Breast epithelium (tissue), 4 donors: ENCODE measurements at regions not wholly inside any gene's neighbourhood (a gene's known extent, or its start where the extent isn't known, plus 50 kb on each side); places are given as distances from the start of the nearest gene placed in this dataset.

Source experiments
- DNase-seq, 2 donors: peaks; one replicate each; pipeline ENCODE4 v3.0.0-alpha.2; 2019; ENCODE audit warnings: low spot score in 2 of 2
- H3K27ac ChIP-seq, 2 donors: fragments of 200-600 bp; sonication (generic) in 1 of 2; one replicate each; pipeline ENCODE4 v1.5.1; 2016 to 2019; ENCODE audit warnings: mild to moderate bottlenecking in 1 of 2
- H3K27me3 ChIP-seq, 2 donors: fragments of 200-600 bp; sonication (generic) in 1 of 2; one replicate each; pipeline versions ENCODE4 v1.5.1 to v1.6.0; 2017 to 2019; ENCODE audit warnings: control low read depth in 1 of 2, mild to moderate bottlenecking in 1 of 2
- H3K36me3 ChIP-seq: fragments of 200-600 bp; one replicate; pipeline ENCODE4 v1.5.1; 2019
- H3K4me1 ChIP-seq, 2 donors: fragments of 200-600 bp; sonication (generic); one replicate each; pipeline ENCODE4 v1.5.1; 2016 to 2019; ENCODE audit warnings: control low read depth in 1 of 2
- H3K4me3 ChIP-seq, 3 donors: fragments of 200-600 bp; sonication (generic); 1 replicate in 2 of 3; 2 replicates in 1 of 3; pipeline ENCODE4 v1.5.1; 2016 to 2019; ENCODE audit warnings: mild to moderate bottlenecking in 3 of 3, moderate library complexity in 2 of 3
- H3K9me3 ChIP-seq, 2 donors: fragments of 200-600 bp; sonication (generic) in 1 of 2; one replicate each; pipeline ENCODE4 v1.5.1; 2016 to 2019; ENCODE audit warnings: control low read depth in 1 of 2
- CTCF ChIP-seq, 3 donors: fragments of 450-650 bp; IDR thresholded peaks; one replicate each; pipeline ENCODE4 v1.5.1; 2016 to 2017; ENCODE audit warnings: antibody characterized with exemption in 3 of 3, mild to moderate bottlenecking in 3 of 3, moderate library complexity in 3 of 3
- POLR2A ChIP-seq: fragments of 450-650 bp; IDR thresholded peaks from one replicate; pipeline ENCODE4 v1.6.1; 2016; ENCODE audit warnings: antibody characterized with exemption, mild to moderate bottlenecking, moderate library complexity
- POLR2AphosphoS5 ChIP-seq, 3 donors: sonication (generic); formaldehyde crosslinking; IDR thresholded peaks; one replicate each; pipeline ENCODE4 v1.6.1; 2017; ENCODE audit warnings: antibody characterized with exemption in 3 of 3
- intact Hi-C: fragments of 100-400 bp; cut with DNase I; formaldehyde crosslinking; loops from one replicate; pipeline ENCODE4 v1.15.1; 2023; ENCODE audit warnings: low total_unique reads

DNA sequence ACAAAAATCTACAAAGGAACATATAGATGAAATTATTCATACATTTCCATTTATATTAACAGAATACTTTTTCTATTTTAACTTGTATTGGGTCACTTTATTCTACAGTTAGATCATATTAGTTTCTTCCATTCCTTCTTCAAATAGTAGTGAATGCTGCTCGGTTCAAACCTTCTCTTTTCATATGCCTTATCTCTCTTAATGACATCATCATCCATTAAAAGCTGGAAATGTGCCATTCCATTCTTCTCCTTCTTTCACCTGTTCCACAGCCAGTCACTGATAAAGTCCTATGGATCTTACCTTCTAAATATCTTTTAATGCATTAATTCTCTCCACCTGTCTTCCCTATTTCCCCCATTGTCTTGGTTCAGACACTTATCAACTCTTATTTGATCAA lies 358.0 kb upstream of the POU1F1 start:
- intact Hi-C loops: no loop called here
- Histone ChIP-seq H3K27me3 (no peaks in the 10 kb centered on the region), H3K36me3 (no peaks in the 10 kb centered on the region), H3K4me3 (no peak overlapping the region), H3K4me1 (no peaks in the 10 kb centered on the region), H3K9me3 (peaks cover 0 to under 1% of the 10 kb centered on the region in 2 donors), H3K27ac (no peak overlapping the region)
- DNase-seq: no peak
- TF ChIP-seq POLR2A (no peak), POLR2AphosphoS5 (IDR thresholded peaks at IDR 0.05) (no peak), CTCF (IDR thresholded peaks at IDR 0.05) (no peak)

GRCh38 chr3:87627316-87627715 lies 350.9 kb upstream of the POU1F1 start:
- no peaks in the 10 kb centered on the region for H3K4me1 ChIP-seq
- intact Hi-C loops: no loop called here
- TF ChIP-seq CTCF (IDR thresholded peaks at IDR 0.05) (no peak), POLR2AphosphoS5 (IDR thresholded peaks at IDR 0.05) (no peak), POLR2A (no peak)
- no peaks in the 10 kb centered on the region for H3K27me3 ChIP-seq
- H3K4me3 ChIP-seq: no peak overlapping the region
- H3K9me3 ChIP-seq: peaks cover 0 to 10% of the 10 kb centered on the region in 2 donors
- H3K36me3 ChIP-seq: no peaks in the 10 kb centered on the region
- DNase-seq: no peak
- no peak overlapping the region for H3K27ac ChIP-seq

GRCh38 chr3:87626546-87626945 lies 350.2 kb upstream of the POU1F1 start:
- intact Hi-C loops: no loop called here
- DNase-seq: no peak
- H3K27me3 ChIP-seq: no peaks in the 10 kb centered on the region
- no peaks in the 10 kb centered on the region for H3K4me1 ChIP-seq
- TF ChIP-seq POLR2A (no peak), POLR2AphosphoS5 (IDR thresholded peaks at IDR 0.05) (no peak), CTCF (IDR thresholded peaks at IDR 0.05) (no peak)
- H3K27ac ChIP-seq: no peak overlapping the region
- no peak overlapping the region for H3K4me3 ChIP-seq
- H3K9me3 ChIP-seq: peaks cover 0 to 10% of the 10 kb centered on the region in 2 donors
- H3K36me3 ChIP-seq: no peaks in the 10 kb centered on the region

DNA sequence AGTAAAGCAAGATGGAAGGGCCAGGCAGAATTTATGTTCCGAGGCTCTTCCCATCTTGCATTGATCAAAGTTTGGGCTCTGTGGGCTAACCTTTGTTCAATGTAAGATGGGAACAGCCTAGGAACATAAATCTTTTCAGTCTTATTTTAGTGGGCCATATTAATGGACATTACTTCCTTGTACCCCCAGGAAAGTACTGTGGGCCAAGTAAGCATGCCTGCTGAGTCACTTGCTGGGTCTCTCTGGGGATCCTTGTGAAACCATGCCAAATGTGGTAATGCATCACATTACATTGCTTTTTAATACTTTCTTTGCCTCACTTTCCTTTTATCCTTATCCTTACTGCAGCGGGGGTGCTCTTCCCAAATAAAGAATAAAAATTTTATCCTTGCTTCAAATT lies 349.5 kb upstream of the POU1F1 start:
- Histone ChIP-seq H3K27me3 (no peaks in the 10 kb centered on the region), H3K9me3 (peaks cover 0 to 10% of the 10 kb centered on the region in 2 donors), H3K4me3 (no peak overlapping the region), H3K36me3 (no peaks in the 10 kb centered on the region), H3K27ac (no peak overlapping the region), H3K4me1 (no peaks in the 10 kb centered on the region)
- intact Hi-C loops: no loop called here
- no peak for DNase-seq
- TF ChIP-seq POLR2A (no peak), POLR2AphosphoS5 (IDR thresholded peaks at IDR 0.05) (no peak), CTCF (IDR thresholded peaks at IDR 0.05) (no peak)

GRCh38 chr3:87624860-87625259 lies 348.5 kb upstream of the POU1F1 start:
- H3K4me3 ChIP-seq: no peak overlapping the region
- no peaks in the 10 kb centered on the region for H3K4me1 ChIP-seq
- TF ChIP-seq CTCF (IDR thresholded peaks at IDR 0.05) (no peak), POLR2AphosphoS5 (IDR thresholded peaks at IDR 0.05) (no peak), POLR2A (no peak)
- intact Hi-C loops: no loop called here
- no peaks in the 10 kb centered on the region for H3K36me3 ChIP-seq
- H3K27me3 ChIP-seq: no peaks in the 10 kb centered on the region
- no peak overlapping the region for H3K27ac ChIP-seq
- H3K9me3 ChIP-seq: peaks cover 0 to 10% of the 10 kb centered on the region in 2 donors
- DNase-seq: no peak
